HepG2 (cell line): ENCODE measurements at regions not wholly inside any gene's neighbourhood (a gene's known extent, or its start where the extent isn't known, plus 50 kb on each side); places are given as distances from the start of the nearest gene placed in this dataset.

ENCODE experiments used
- ASH2L ChIP-seq: fragments of 300-600, 200-600 bp; sonication (generic); IDR thresholded peaks from 2 replicates; pipeline ENCODE4 v1.7.0; 2017; ENCODE audit warnings: low read depth, mild to moderate bottlenecking, moderate library complexity, mixed read lengths, low read length; ENCODE audit not compliant: insufficient read length
- CREB3 ChIP-seq: sonication (generic); formaldehyde crosslinking; IDR thresholded peaks from 2 replicates; pipeline ENCODE4 v1.5.0; 2020; ENCODE audit warnings: missing genetic modification reagents
- DDIT3 ChIP-seq: sonication (generic); formaldehyde crosslinking; IDR thresholded peaks from 2 replicates; pipeline ENCODE4 v1.4.0; 2020; ENCODE audit warnings: mild to moderate bottlenecking, missing genetic modification reagents
- GABPA ChIP-seq, 2 experiments: IDR thresholded peaks; 2 replicates each; pipeline ENCODE4 v1.6.1; 2011 to 2016; ENCODE audit warnings: low read depth in 2 of 2, low read length in 1 of 2, missing biosample characterization in 1 of 2, missing genetic modification characterization in 1 of 2
- GATA4 ChIP-seq: sonication (generic); IDR thresholded peaks from 2 replicates; pipeline ENCODE4 v1.6.1; 2016; ENCODE audit warnings: antibody characterized with exemption, low read depth, borderline replicate concordance
- GMEB1 ChIP-seq: sonication (generic); formaldehyde crosslinking; IDR thresholded peaks from 2 replicates; pipeline ENCODE4 v1.5.1; 2020; ENCODE audit warnings: missing genetic modification reagents, mild to moderate bottlenecking, borderline replicate concordance
- MLXIP ChIP-seq: sonication (generic); formaldehyde crosslinking; IDR thresholded peaks from 2 replicates; pipeline ENCODE4 v1.9.0; 2021; ENCODE audit warnings: missing genetic modification reagents, borderline replicate concordance
- MYNN ChIP-seq: sonication (generic); formaldehyde crosslinking; IDR thresholded peaks from 2 replicates; pipeline ENCODE4 v1.4.0; 2020; ENCODE audit warnings: mild to moderate bottlenecking, low read depth, missing genetic modification reagents
- NBN ChIP-seq: fragments of 450-650 bp; conservative IDR thresholded peaks from 2 replicates; pipeline ENCODE4 v1.6.1; 2017
- NFATC3 ChIP-seq: sonication (generic); formaldehyde crosslinking; IDR thresholded peaks from 2 replicates; pipeline ENCODE4 v1.5.1; 2020; ENCODE audit warnings: mild to moderate bottlenecking, missing genetic modification reagents
- RARG ChIP-seq: sonication (generic); formaldehyde crosslinking; IDR thresholded peaks from 2 replicates; pipeline ENCODE4 v1.4.0; 2020; ENCODE audit warnings: low read depth, mild to moderate bottlenecking, missing genetic modification reagents
- SP1 ChIP-seq, 2 experiments: fragments of 450-650 bp in 1 of 2; sonication (generic) in 1 of 2; formaldehyde crosslinking in 1 of 2; IDR thresholded peaks; 2 replicates each; pipeline versions ENCODE4 v1.4.0 to v1.6.1; 2016 to 2020; ENCODE audit warnings: missing genetic modification reagents in 1 of 2
- TOPORS ChIP-seq: sonication (generic); formaldehyde crosslinking; IDR thresholded peaks from 2 replicates; pipeline ENCODE4 v1.8.0; 2023; ENCODE audit warnings: mild to moderate bottlenecking, missing genetic modification reagents
- ZBTB1 ChIP-seq: sonication (generic); formaldehyde crosslinking; IDR thresholded peaks from 2 replicates; pipeline ENCODE4 v1.4.0; 2020; ENCODE audit warnings: missing genetic modification reagents, borderline replicate concordance
- ZMAT5 ChIP-seq: sonication (generic); formaldehyde crosslinking; IDR thresholded peaks from 2 replicates; pipeline ENCODE4 v1.5.0; 2020; ENCODE audit warnings: mild to moderate bottlenecking, low read depth, missing genetic modification reagents, borderline replicate concordance
- ZNF101 ChIP-seq: sonication (generic); formaldehyde crosslinking; IDR thresholded peaks from 2 replicates; pipeline ENCODE4 v1.4.0; 2020; ENCODE audit warnings: mild to moderate bottlenecking, low read depth, missing genetic modification reagents, borderline replicate concordance
- ZNF331 ChIP-seq: sonication (generic); formaldehyde crosslinking; IDR thresholded peaks from 2 replicates; pipeline ENCODE4 v1.4.0; 2020; ENCODE audit warnings: missing genetic modification reagents
- ZNF33A ChIP-seq: sonication (generic); formaldehyde crosslinking; IDR thresholded peaks from 2 replicates; pipeline ENCODE4 v1.5.1; 2020; ENCODE audit warnings: missing genetic modification reagents, mild to moderate bottlenecking, moderate library complexity, borderline replicate concordance
- ZNF652 ChIP-seq: IDR thresholded peaks from 2 replicates; pipeline ENCODE4 v1.6.1; 2016; ENCODE audit warnings: low read depth, borderline replicate concordance
- ZNF737 ChIP-seq: sonication (generic); formaldehyde crosslinking; IDR thresholded peaks from 2 replicates; pipeline ENCODE4 v1.5.0; 2020; ENCODE audit warnings: missing genetic modification reagents, mild to moderate bottlenecking, borderline replicate concordance
- ZNF770 ChIP-seq: sonication (generic); formaldehyde crosslinking; IDR thresholded peaks from 2 replicates; pipeline ENCODE4 v1.5.0; 2020; ENCODE audit warnings: mild to moderate bottlenecking, missing genetic modification reagents
- ZNF839 ChIP-seq: sonication (generic); formaldehyde crosslinking; IDR thresholded peaks from 2 replicates; pipeline ENCODE4 v1.4.0; 2020; ENCODE audit warnings: missing genetic modification reagents, mild to moderate bottlenecking, borderline replicate concordance
- ZSCAN20 ChIP-seq: sonication (generic); formaldehyde crosslinking; IDR thresholded peaks from 2 replicates; pipeline ENCODE4 v1.4.0; 2020; ENCODE audit warnings: missing genetic modification reagents, mild to moderate bottlenecking, borderline replicate concordance

- TF ChIP-seq DDIT3 (CRISPR knock-in tag) (no peak), ZMAT5 (CRISPR knock-in tag) (no peak), ZNF331 (CRISPR knock-in tag) (no peak), ZNF33A (CRISPR knock-in tag) (no peak), RARG (CRISPR knock-in tag) (no peak), NBN (no peak), SP1 (IDR thresholded peaks at IDR 0.05) (no peak), SP1 (CRISPR knock-in tag; IDR thresholded peaks at IDR 0.05) (no peak), ZNF839 (CRISPR knock-in tag) (no peak), MLXIP (no peak), GMEB1 (no peak), ASH2L (no peak), ZBTB1 (CRISPR knock-in tag) (no peak), MYNN (no peak), GATA4 (no peak), TOPORS (CRISPR knock-in tag) (no peak), ZSCAN20 (CRISPR knock-in tag) (no peak), ZNF770 (no peak), CREB3 (no peak), ZNF101 (CRISPR knock-in tag) (no peak), ZNF652 (CRISPR knock-in tag) (no peak), GABPA (IDR thresholded peaks at IDR 0.05; ENCODE audit: low read depth, low read length) (no peak), GABPA (CRISPR knock-in tag; IDR thresholded peaks at IDR 0.05; ENCODE audit: low read depth) (no peak; the same call in 1 of the 2 replicates), NFATC3 (CRISPR knock-in tag) (no peak), ZNF737 (no peak)
Observed at GRCh38 chr2:186308347-186308746, 177.7 kb upstream of the ZC3H15 start (continued).
